ENCODE measurements at regions not wholly inside any gene's neighbourhood (a gene's known extent, or its start where the extent isn't known, plus 50 kb on each side); places are given as distances from the start of the nearest gene placed in this dataset.
"Not testable (repeated sequence)": the region's sequence is repeated elsewhere in the genome, so short reads cannot be mapped to it uniquely, and the experiment has no call there.

GRCh38 chr2:138071042-138071719, 106.9 kb downstream of the HNMT start:
- not testable (repeated sequence) for TF ChIP-seq CTCF, POLR2A (IDR thresholded peaks at IDR 0.05)

Data from Peyer's patch (tissue), 4 donors.